ENCODE measurements at regions not wholly inside any gene's neighbourhood (a gene's known extent, or its start where the extent isn't known, plus 50 kb on each side); places are given as distances from the start of the nearest gene placed in this dataset.

- no peak for TF ChIP-seq ZNF800 (CRISPR knock-in tag; IDR thresholded peaks at IDR 0.05)
These were observed 688.2 kb downstream of the QKI start (continued) for GRCh38 chr6:164102693-164103092.

GRCh38 chr6:164101859-164102258 is 687.3 kb downstream of the QKI start:
- no peak overlapping the region for H3K4me2 ChIP-seq (ENCODE audit: low read depth, low read length)
- H3K36me3 ChIP-seq (replicated peaks in 1 of 2; ENCODE audit: control insufficient read depth in 1 of 2, insufficient read depth in 2 of 2, low read length in 2 of 2) = no peaks in the 10 kb centered on the region
- intact Hi-C loops (cut with micrococcal nuclease; ENCODE audit: unreplicated experiment) (no loop called here), in situ Hi-C loops (cut with HindIII; ENCODE audit: extremely low pct_ligation_motif_present, low pct_unique_long_range_greater_than_20kb) (loop anchor here (25.0 kb wide), 2 partner anchors 690 to 915 kb away; partner anchors contain the start of gene QKI)
- H2AFZ ChIP-seq (ENCODE audit: low read length) = no peak overlapping the region
- ChIA-PET CTCF (ENCODE audit: low intra/inter-chr PET ratio, low total read pairs) (no interaction called here), POLR2A (no interaction called here)
- 4% methylated on average over 2 of the region's 2 CpGs for WGBS (ENCODE audit: low lambda C conversion rate)
- no peak overlapping the region for H3K4me3 ChIP-seq (replicated peaks in 1 of 3; ENCODE audit: insufficient read depth in 1 of 3, low read depth in 2 of 3, low read length in 3 of 3)
- no peaks in the 10 kb centered on the region for H3K9me3 ChIP-seq (ENCODE audit: low read length)
- no peak for FAIRE-seq
- no peak for TF ChIP-seq SATB2 (CRISPR knock-in tag; IDR thresholded peaks at IDR 0.05)
- no peak for TF ChIP-seq MXD4 (CRISPR knock-in tag; IDR thresholded peaks at IDR 0.05)
- no peak for TF ChIP-seq PAF1 (CRISPR knock-in tag; IDR thresholded peaks at IDR 0.05)
- TF ChIP-seq ZNF232 (CRISPR knock-in tag; IDR thresholded peaks at IDR 0.05; ENCODE audit: borderline replicate concordance) = no peak
- no peak for TF ChIP-seq CEBPB (IDR thresholded peaks at IDR 0.05; ENCODE audit: borderline replicate concordance, low read depth, low read length)
- no peak for TF ChIP-seq NFKBIZ (CRISPR knock-in tag; IDR thresholded peaks at IDR 0.05)
- no peak for TF ChIP-seq ZNF329 (CRISPR knock-in tag; IDR thresholded peaks at IDR 0.05; ENCODE audit: low read depth)
- no peak for TF ChIP-seq ZNF749 (CRISPR knock-in tag; IDR thresholded peaks at IDR 0.05; ENCODE audit: borderline replicate concordance)
- TF ChIP-seq PHB2 (IDR thresholded peaks at IDR 0.05; ENCODE audit: partially characterized antibody) = no peak
- TF ChIP-seq EHMT2 (IDR thresholded peaks at IDR 0.05; ENCODE audit: borderline replicate concordance, low read depth, low read length) = no peak
- no peak for TF ChIP-seq THAP8 (CRISPR knock-in tag; IDR thresholded peaks at IDR 0.05; ENCODE audit: borderline replicate concordance)
- no peak for TF ChIP-seq YEATS4 (CRISPR knock-in tag; IDR thresholded peaks at IDR 0.05; ENCODE audit: borderline replicate concordance)
- TF ChIP-seq ZEB1 (IDR thresholded peaks at IDR 0.05; ENCODE audit: insufficient replicate concordance, low read depth) = no peak
- no peak for TF ChIP-seq TFE3 (CRISPR knock-in tag; IDR thresholded peaks at IDR 0.05)
- no peak for TF ChIP-seq ZBTB8A (CRISPR knock-in tag; IDR thresholded peaks at IDR 0.05; ENCODE audit: borderline replicate concordance, low read depth)
- TF ChIP-seq ETV5 (CRISPR knock-in tag; IDR thresholded peaks at IDR 0.05; ENCODE audit: borderline replicate concordance) = no peak
- TF ChIP-seq ZBTB42 (CRISPR knock-in tag; IDR thresholded peaks at IDR 0.05) = no peak
- TF ChIP-seq ZNF441 (CRISPR knock-in tag; IDR thresholded peaks at IDR 0.05; ENCODE audit: borderline replicate concordance) = no peak
- no peaks in the 10 kb centered on the region for H4K20me1 ChIP-seq (ENCODE audit: insufficient read depth, low read length)
- no peaks in the 10 kb centered on the region for H3K79me2 ChIP-seq (ENCODE audit: insufficient read depth, low read length)
- H3K4me1 ChIP-seq (ENCODE audit: insufficient read depth, low read length) = peaks cover 9% of the 10 kb centered on the region; the same call in 1 of the 2 replicates
- no peak overlapping the region for H3K9ac ChIP-seq (ENCODE audit: insufficient read depth, low read depth, low read length)
- DNase-seq (ENCODE audit: low spot score) = no peak
- no peak for ATAC-seq
- H3K27me3 ChIP-seq (ENCODE audit: control insufficient read depth in 1 of 2, insufficient read depth in 2 of 2, low read length in 2 of 2) = peaks cover 0 to 18% of the 10 kb centered on the region in 2 experiments; a peak in 3 of 5 replicates
- H3K27ac ChIP-seq (ENCODE audit: extremely low read length, insufficient read depth, low read length) = no peak overlapping the region
- no TSS peak for BruUV-seq (replicated peaks)

Measured in HepG2 (cell line).